GM18951 (cell line): ENCODE measurements at regions not wholly inside any gene's neighbourhood (a gene's known extent, or its start where the extent isn't known, plus 50 kb on each side); places are given as distances from the start of the nearest gene placed in this dataset.

Experiments
- POLR2A ChIP-seq: IDR thresholded peaks from 4 replicates; pipeline ENCODE4 v1.6.1; 2011; ENCODE audit warnings: mild to moderate bottlenecking; ENCODE audit not compliant: insufficient read length, insufficient read depth; ENCODE audit errors: extremely low read depth
- in situ Hi-C: fragments of 300-500 bp; cut with MboI; formaldehyde crosslinking; loops from one replicate; pipeline ENCODE4 v1.12.0; 2022; ENCODE audit warnings: low sequenced_read_pairs, mixed read lengths, inconsistent platforms; ENCODE audit not compliant: unreplicated experiment

DNA sequence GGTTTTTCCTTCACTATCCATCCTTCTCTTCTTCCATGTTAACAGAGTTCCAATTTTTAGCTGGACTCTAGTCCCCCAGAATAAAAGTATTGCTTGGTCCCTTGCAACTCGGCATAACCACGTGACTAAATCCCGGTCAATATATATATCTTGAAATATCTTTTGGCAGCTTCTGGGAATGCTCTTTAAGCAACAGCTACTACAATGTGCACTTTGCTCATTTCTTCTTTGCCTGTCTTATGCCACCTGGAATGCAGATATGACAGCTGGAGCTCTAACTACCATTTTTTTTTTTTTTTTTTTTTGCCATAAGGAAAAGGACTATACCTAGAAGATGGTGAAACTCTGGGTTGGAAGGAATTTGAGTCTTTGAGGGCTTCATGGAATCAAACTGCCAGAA, 82.6 kb downstream of the GCNT4 start:
- in situ Hi-C loops, result no loop called here
- TF ChIP-seq POLR2A, result no peak

- in situ Hi-C loops, result no loop called here
- TF ChIP-seq POLR2A, result no peak
Observed at GRCh38 chr5:74966141-74967026, 86.0 kb downstream of the GCNT4 start.

DNA sequence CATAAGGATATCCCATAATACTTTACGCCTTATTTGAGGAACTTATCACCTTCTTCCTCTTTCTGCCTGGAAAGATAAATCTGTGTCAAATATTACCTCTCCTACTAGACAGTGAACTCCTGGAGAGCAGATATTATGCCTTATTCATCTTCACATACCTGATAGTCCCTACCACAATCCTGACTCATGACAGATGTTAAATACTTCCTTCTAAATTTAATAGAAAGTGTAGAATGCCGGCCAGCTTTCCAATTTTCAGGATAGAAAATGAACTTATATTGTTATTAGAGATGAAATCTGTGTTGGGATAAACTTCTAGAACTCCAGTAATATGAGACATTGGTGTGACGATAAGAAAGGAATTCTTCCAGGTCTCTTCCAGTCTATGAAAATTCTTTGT, 89.0 kb downstream of the GCNT4 start:
- in situ Hi-C loops, result no loop called here
- TF ChIP-seq POLR2A, result no peak

DNA sequence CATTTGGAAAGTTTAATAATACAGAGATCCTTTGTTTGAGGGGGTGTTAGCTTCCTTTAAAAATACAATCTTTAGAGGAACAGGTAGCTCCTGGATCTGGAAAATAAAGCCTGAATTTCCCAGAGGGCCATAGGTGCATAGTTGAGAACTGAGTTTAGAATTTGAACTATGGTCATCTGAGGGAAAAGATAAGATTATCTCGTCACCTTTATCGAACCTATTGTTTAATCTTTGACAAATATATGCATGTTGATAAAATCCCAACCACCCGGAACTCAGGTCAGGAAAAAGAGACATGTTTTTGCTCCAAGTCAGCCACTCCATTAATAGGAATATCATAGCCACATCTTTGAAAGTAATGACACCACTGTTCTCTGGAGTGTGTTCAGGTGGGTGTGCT, 91.7 kb upstream of the FAM169A start:
- no peak for TF ChIP-seq POLR2A
- in situ Hi-C loops, result no loop called here

DNA sequence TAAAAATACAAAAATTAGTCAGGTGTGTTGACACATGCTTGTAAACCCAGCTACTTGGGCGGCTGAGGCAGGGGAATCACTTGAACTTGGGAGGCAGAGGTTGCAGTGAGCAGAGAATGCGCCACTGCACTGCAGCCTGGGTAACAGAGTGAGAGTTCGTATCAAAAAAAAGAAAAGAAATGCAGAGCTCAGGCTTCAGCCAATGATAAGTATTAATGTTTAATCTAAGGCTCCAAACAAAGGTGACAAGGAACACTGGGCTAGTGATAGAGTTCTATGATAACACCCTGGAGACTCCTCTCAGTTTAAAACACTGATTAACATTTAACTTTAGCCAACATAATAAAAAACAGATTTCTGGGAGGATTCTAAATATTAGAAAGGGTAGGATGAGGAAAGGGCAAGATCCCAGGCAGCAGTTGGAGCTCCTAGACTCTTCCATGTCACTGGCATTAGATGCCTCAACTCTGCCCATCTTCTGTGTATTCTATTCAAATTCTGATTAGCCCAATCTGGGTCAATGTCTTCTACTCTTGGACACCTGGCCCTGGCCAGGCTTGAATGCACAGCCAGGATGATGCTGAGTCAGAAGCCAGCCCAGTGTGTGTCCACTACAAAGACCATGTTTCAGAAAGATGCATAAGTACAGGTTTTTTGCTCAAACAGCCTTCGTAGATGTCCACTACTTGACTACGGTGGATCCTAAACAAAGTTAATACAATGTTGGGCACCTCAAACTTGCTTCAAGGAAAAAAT, 91.0 kb upstream of the FAM169A start:
- no peak for TF ChIP-seq POLR2A
- in situ Hi-C loops, result no loop called here

DNA sequence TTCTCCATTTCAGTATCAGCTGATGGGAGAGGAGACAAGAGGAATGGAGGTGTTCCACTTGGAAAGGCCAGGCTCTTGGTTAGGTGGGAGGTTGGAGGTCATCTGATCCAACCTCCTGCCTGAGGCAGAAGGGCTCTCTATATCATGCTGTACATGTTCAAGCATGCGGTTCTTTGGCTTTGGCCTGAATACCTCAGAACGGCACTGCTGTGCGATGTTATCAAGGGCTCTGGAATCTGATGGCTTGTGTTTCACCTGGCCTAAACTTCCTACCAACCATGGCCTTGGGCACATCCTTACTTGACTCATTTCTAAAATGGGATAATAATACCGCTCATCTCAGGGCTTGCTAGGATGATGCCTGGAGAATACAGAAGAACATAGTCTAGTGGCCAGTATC, 90.1 kb upstream of the FAM169A start:
- no peak for TF ChIP-seq POLR2A
- in situ Hi-C loops, result no loop called here

- no peak for TF ChIP-seq POLR2A
- in situ Hi-C loops, result no loop called here
Observed at GRCh38 chr5:74954919-74955318, 88.7 kb upstream of the FAM169A start.

GRCh38 chr5:74953937-74954720, 87.9 kb upstream of the FAM169A start:
- no peak for TF ChIP-seq POLR2A
- in situ Hi-C loops, result no loop called here

GRCh38 chr5:74953554-74953936, 87.4 kb upstream of the FAM169A start:
- in situ Hi-C loops, result no loop called here
- TF ChIP-seq POLR2A, result no peak

GRCh38 chr5:74952406-74952805, 86.2 kb upstream of the FAM169A start:
- in situ Hi-C loops, result no loop called here
- no peak for TF ChIP-seq POLR2A

GRCh38 chr5:74951865-74952264, 85.7 kb upstream of the FAM169A start:
- TF ChIP-seq POLR2A, result no peak
- in situ Hi-C loops, result no loop called here

DNA sequence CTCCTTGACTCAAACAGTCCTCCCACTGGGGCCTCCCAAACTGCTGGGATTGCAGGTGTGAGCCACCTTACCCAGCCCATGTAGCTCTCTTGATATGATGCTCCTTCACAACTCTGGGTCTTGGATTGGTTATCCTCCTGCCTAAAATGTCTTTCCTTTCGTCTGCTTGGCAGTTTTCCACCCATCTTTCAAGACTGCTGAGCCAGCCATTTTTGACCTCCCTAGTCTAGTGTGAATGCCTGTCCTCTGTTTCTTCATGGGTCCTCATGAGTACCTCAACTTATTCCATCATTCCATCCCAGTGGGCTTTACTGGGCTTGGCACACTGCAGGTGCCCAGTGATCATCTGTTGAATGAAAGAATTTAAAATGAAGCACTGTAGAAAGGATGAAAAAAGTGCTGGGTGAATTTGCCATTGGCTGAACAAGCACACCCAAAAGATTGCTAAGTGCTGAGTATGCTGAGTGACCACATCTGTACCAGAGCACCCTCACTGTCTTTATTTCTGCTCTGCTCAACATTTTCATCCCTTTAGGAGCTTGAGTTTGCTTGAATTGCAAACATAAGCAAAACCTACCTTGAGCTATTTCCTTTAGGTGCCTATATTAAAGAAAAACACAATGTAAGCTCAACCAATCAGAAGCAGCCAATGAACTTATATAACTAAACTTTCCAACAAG, 84.8 kb upstream of the FAM169A start:
- in situ Hi-C loops, result no loop called here

DNA sequence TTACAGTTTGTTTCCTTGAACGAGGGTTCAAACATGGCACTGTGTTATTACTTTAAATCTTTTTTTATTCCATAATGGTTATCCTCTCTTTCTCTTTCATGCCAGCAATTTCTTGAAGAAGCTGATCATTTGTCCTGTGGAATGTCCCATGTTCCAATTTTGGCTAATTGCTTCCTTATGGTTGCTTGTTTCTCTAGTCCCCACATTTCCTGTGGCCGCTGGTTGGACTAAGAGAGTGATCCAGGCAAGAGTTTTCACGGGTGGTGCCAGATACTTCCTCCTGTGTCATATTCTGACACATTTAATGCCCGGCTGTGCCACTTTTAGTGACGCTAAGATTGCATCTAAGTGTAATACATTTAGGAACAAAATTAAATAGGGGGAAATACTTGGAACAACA, 83.8 kb upstream of the FAM169A start:
- no peak for TF ChIP-seq POLR2A
- in situ Hi-C loops, result no loop called here

More for the DNA sequence above, 84.8 kb upstream of the FAM169A start:
- no peak for TF ChIP-seq POLR2A
